Esophagus squamous epithelium (tissue), 4 donors: ENCODE measurements at regions not wholly inside any gene's neighbourhood (a gene's known extent, or its start where the extent isn't known, plus 50 kb on each side); places are given as distances from the start of the nearest gene placed in this dataset.

ENCODE experiments used
- CTCF ChIP-seq, 6 experiments: fragments of 450-650 bp in 4 of 6; fragments of 200-600 bp in 2 of 6; sonication (generic) in 2 of 6; IDR thresholded peaks; one replicate each; pipeline ENCODE4 v1.5.1; 2016 to 2019; ENCODE audit warnings: antibody characterized with exemption in 6 of 6, mild to moderate bottlenecking in 4 of 6, moderate library complexity in 4 of 6
- POLR2A ChIP-seq, 4 donors: fragments of 450-650 bp; IDR thresholded peaks; one replicate each; pipeline ENCODE4 v1.6.1; 2017; ENCODE audit warnings: antibody characterized with exemption in 4 of 4, mild to moderate bottlenecking in 4 of 4, moderate library complexity in 3 of 4

GRCh38 chr3:22898558-22898957, 304.6 kb upstream of the UBE2E2 start:
- TF ChIP-seq CTCF (IDR thresholded peaks at IDR 0.05), result no peak
- no peak for TF ChIP-seq POLR2A (IDR thresholded peaks at IDR 0.05)
